GOT3 (cell line): ENCODE measurements at regions not wholly inside any gene's neighbourhood (a gene's known extent, or its start where the extent isn't known, plus 50 kb on each side); places are given as distances from the start of the nearest gene placed in this dataset.
"Not testable (repeated sequence)": the region's sequence is repeated elsewhere in the genome, so short reads cannot be mapped to it uniquely, and the experiment has no call there.

ENCODE experiments used
- DNase-seq: peaks from one replicate; lab custom pipeline; 2025; ENCODE audit warnings: mixed read lengths; lab: John Stamatoyannopoulos, UW

DNA sequence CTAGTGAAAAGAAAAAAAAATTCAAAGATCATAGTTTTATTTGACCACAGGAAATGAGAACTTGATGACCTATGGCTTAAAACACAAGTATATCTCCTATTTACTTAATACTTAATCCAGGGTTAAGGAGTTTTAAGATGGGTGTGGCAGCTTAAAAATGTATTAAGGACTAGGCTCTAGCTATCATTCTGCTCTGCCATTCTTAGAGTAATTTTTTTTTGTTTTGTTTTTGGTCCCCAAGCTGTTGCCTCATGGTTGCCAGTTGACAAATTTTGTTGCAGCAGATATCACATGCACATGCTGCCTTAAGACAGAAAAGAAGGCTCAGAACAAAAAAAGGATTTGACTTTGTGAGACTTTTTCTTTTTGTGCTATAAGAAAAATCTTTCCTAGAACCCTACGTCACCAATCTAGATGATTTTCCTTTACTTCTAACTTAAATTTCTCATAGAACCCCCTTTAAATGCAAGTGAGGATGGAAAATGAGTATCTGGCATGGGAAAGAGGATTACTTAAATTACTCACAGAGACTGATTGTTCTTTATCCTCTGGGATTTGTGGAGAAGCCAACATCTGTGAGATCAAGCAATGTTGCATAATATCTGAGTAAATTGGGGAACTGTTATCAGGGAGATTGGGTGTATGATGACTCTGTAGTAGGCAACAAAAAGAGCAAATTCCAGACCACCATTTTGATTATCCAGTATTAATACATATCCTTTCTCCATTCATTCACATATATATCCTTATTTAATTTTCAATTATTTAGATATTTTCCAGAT is 364.7 kb upstream of the CD180 start:
- DNase-seq: no peak

- DNase-seq: no peak
Measured at GRCh38 chr5:67552773-67553172, 356.2 kb upstream of the CD180 start.

DNA sequence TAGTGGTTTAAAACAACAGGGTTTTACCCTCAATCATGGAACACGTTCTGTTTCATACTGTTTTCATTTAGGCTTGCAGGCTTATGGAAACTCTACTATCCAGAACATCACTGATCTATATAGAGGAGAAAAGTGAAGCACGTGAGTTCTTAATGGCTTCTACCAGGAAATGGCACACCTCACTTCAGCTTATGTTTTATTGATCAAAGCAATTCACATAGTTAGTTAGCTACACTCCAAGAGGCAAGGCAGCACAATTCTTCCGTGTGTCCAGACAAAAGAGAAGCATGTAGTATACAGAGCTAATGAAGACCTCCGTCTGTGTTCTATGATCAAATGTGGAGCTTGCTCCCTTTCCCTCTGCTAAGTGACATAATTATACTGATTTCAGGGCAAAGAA is 353.3 kb upstream of the CD180 start:
- DNase-seq: no peak

DNA sequence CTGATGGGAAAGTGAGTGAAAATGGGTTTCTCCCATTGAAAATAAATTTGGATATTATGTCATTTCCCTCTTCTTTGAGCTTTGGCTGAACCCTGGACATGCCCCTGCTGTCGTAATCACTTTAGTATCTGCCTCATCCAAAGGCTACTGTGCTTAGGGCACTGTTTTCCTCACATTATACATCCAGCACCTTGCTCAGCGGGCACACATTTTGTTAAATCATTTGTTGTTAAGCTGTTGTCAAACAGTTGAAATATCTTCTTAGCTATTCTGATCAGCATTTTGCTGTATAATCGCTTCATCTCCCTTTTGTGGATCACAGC is 352.7 kb upstream of the CD180 start:
- no peak for DNase-seq

GRCh38 chr5:67548520-67549295 is 352.1 kb upstream of the CD180 start:
- no peak for DNase-seq

GRCh38 chr5:67547682-67548081 is 351.1 kb upstream of the CD180 start:
- no peak for DNase-seq

DNA sequence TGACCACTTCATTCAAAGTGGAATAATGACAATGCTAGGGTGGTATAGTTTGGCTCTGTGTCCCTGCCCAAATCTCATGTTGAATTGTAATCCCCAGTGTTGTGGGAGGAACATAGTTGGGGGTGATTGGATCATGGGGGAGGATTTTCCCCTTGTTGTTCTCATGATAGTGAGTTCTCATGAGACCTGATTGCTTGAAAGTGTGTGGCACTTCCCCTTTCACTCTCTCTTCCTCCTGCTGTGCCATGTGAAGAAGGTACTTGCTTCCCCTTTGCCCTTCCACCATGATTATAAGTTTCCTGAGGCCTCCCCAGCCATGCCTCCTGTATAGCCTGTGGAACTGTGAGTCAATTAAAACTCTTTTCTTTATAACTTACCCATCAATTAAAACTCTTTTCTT is 348.3 kb upstream of the CD180 start:
- not testable (repeated sequence) for DNase-seq

DNA sequence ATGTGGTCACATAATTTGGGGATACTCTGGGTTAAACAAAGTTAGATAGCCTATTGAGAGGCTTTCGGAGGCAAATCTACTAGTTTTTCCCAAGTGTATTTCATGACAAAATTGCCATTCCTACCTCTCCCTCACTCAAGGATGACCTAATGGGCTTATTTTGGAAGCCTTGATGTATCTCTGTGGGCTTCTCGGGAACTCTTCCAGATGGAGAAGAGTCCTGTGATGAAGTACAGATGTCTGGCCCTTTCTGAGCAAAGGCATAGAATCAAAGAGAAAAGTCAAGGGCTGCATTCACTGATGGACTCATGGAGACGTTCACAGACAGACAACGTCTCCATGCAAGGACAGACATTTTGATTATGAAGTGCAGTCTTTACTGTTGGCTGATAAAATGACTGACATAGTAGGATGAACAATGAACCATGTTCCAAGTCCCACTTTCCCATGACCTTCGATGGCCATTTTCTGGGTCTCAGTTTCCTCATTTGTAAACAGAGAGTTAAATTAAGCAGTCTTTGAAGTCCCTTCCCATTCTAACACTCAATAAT is 347.2 kb upstream of the CD180 start:
- no peak for DNase-seq

GRCh38 chr5:67542479-67542878 is 345.9 kb upstream of the CD180 start:
- DNase-seq: no peak

- no peak for DNase-seq
Measured at GRCh38 chr5:67541875-67542274, 345.3 kb upstream of the CD180 start.

- no peak for DNase-seq
Measured at GRCh38 chr5:67538855-67539506, 342.4 kb upstream of the CD180 start.

DNA sequence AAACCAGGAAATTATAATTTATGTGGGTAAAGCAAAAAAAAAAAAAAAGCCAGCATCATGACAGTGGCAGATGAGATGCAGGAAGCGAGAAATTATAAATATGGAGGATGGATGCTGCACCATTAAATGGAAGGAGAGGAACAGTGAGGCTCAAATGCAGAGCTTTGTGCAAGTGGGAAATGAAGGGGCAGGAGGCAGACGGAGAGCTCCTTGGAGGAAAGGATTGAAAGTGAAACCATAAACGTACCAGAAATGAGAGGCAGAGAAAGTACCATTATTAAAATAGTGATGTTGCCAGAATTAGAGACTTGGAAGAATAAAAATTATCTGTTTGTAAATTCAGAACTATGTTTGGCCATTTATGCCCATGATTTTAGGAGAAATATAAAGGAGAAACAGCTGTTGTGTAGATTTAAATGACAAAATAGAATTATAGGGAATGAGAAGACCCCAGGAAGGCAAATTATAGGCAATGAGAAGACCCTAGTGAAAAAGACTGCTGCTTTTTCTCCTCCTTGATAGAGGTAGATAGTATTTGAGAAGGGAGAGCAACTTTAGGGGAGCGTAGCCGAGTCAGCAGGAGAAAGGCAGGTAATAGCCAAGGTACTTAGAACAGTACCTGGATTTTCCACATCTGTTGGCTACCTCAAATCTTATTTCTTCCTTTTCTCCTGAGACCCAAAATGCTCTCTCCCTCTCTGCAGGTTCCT is 341.0 kb upstream of the CD180 start:
- no peak for DNase-seq

DNA sequence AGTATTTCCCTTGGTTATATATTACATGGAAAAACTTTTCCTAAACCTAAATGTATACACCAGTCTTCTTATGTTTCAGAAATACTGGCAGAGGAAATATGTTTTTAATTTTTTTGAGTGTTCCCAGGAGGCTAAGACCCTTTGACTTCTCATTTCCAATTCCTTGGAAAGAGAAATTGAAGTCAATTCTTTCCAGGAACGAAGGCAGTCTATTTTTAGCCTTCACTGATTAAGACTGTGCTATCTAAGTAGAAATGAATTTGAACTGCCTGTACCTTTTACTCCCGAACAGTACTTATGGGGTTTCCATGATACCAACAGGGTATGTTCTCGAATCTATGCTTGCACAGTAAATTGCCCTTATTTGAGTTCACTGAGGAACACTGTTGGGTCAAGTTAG is 340.3 kb upstream of the CD180 start:
- DNase-seq: no peak

DNA sequence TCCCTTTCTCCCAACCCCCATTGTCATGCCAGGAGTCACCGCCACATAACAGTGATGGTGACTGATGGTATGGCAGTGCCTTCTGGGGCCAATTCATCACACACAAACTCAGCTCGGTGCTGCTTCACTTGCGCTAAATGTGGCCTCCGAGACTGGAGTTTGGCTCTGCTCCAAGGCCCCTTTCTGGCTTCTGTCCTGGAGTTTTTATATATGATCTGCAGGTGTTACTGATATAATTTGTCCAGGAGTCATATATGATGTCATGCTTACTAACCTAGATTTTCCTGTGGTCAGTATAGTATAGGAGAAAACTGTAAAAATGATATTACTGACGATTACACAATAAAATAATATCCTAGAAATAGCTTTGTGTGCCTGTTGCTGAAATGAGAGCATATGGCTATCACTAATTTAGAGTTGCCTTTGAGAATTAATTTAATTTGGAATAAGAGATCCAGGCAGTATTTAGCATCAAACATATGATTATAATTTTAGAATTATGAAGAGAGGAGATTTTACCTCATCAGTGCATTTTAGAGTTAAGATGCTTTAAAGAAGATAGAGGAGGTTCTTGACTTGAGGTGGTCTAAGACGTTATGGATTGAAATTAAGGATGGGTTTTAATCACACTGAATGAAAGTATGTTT is 334.1 kb upstream of the CD180 start:
- no peak for DNase-seq

DNA sequence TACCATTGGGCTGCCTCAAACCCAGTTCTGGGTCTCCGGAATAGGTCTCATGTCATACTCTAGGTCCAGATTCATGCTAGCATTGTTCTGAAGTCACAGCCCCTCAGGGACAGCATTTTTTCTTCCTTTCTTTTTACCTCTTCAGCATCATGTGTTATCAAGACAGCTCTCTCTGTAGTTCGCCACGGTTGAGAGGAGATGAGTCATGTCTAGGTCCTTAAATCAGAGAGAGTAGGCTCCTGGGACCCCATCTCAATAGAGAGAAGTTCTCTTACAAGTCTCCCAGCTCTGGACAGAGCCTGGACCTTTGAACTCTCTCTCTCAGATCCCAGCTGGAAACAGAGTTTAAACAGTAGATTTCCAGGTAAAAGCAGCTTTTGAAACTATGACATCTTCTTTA is 332.4 kb upstream of the CD180 start:
- no peak for DNase-seq

DNA sequence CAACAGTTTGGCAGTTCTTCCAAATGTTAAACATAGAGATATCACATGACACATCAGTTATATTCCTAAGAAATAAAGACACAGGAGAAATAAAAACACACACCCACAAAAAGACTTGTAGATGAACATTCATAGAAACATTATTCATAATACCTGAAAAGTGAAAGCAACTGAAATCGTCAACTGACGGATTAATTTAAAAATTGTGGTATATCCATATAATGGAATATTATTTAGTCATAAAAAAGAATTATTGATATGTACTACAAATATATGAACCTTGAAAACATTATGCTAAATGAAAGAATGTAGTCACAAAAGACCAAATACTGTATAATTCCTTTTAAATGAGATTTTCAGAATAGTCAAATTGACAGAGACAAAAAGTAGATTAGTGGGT is 330.2 kb upstream of the CD180 start:
- no peak for DNase-seq

GRCh38 chr5:67520161-67520908 is 323.7 kb upstream of the CD180 start:
- no peak for DNase-seq

GRCh38 chr5:67518227-67518626 is 321.6 kb upstream of the CD180 start:
- no peak for DNase-seq

DNA sequence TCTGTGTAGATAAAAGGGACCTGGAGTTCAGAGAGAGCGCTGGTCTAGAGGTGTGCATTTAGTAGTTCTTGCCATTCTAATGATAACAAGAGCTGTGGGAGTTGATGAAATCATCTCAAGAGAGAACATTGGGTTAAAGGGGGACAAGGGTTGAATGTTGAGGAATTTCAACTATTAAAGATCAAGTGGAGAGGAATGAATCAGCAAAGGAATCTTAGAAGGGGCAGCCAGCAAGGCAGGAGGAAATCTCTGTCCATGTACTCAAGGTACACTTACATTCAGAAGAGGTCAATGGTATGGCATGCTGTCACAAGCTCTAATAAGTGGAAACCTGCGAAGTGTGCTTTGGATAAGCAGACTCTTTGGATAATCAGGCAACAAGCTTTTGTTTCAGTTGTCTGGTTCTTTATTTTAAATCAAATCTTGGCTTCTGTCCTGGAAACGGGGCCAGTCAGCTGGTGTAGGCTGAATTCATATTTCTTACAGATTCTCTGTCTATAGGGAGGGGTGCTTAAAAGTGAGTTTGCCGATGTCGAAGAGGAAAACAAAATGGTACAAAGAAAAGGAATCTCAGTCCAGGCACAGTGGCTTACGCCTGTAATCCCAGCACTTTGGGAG is 320.5 kb upstream of the CD180 start:
- no peak for DNase-seq

- no peak for DNase-seq
Measured at GRCh38 chr5:67515762-67516161, 319.2 kb upstream of the CD180 start.
